ENCODE measurements at regions not wholly inside any gene's neighbourhood (a gene's known extent, or its start where the extent isn't known, plus 50 kb on each side); places are given as distances from the start of the nearest gene placed in this dataset.

DNA sequence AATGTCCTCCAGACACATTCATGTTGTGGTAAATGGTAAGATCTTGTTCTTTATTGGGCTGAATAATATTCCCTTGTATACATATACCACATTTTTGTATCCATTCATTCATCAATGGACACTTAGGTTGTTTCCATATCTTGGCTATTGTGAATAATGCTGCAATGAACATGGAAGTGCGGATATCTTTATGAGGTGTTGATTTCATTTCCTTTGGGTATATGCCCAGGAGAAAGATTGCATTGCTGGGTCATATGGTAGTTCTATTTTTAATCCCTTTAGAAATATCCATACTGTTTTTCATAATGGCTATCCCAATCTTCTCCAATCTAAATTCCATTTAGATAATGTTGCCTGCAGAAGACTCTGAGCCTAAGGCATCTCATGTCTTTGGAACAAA, 78.0 kb upstream of the TNC start (continued):
- TF ChIP-seq, protein P1, sequence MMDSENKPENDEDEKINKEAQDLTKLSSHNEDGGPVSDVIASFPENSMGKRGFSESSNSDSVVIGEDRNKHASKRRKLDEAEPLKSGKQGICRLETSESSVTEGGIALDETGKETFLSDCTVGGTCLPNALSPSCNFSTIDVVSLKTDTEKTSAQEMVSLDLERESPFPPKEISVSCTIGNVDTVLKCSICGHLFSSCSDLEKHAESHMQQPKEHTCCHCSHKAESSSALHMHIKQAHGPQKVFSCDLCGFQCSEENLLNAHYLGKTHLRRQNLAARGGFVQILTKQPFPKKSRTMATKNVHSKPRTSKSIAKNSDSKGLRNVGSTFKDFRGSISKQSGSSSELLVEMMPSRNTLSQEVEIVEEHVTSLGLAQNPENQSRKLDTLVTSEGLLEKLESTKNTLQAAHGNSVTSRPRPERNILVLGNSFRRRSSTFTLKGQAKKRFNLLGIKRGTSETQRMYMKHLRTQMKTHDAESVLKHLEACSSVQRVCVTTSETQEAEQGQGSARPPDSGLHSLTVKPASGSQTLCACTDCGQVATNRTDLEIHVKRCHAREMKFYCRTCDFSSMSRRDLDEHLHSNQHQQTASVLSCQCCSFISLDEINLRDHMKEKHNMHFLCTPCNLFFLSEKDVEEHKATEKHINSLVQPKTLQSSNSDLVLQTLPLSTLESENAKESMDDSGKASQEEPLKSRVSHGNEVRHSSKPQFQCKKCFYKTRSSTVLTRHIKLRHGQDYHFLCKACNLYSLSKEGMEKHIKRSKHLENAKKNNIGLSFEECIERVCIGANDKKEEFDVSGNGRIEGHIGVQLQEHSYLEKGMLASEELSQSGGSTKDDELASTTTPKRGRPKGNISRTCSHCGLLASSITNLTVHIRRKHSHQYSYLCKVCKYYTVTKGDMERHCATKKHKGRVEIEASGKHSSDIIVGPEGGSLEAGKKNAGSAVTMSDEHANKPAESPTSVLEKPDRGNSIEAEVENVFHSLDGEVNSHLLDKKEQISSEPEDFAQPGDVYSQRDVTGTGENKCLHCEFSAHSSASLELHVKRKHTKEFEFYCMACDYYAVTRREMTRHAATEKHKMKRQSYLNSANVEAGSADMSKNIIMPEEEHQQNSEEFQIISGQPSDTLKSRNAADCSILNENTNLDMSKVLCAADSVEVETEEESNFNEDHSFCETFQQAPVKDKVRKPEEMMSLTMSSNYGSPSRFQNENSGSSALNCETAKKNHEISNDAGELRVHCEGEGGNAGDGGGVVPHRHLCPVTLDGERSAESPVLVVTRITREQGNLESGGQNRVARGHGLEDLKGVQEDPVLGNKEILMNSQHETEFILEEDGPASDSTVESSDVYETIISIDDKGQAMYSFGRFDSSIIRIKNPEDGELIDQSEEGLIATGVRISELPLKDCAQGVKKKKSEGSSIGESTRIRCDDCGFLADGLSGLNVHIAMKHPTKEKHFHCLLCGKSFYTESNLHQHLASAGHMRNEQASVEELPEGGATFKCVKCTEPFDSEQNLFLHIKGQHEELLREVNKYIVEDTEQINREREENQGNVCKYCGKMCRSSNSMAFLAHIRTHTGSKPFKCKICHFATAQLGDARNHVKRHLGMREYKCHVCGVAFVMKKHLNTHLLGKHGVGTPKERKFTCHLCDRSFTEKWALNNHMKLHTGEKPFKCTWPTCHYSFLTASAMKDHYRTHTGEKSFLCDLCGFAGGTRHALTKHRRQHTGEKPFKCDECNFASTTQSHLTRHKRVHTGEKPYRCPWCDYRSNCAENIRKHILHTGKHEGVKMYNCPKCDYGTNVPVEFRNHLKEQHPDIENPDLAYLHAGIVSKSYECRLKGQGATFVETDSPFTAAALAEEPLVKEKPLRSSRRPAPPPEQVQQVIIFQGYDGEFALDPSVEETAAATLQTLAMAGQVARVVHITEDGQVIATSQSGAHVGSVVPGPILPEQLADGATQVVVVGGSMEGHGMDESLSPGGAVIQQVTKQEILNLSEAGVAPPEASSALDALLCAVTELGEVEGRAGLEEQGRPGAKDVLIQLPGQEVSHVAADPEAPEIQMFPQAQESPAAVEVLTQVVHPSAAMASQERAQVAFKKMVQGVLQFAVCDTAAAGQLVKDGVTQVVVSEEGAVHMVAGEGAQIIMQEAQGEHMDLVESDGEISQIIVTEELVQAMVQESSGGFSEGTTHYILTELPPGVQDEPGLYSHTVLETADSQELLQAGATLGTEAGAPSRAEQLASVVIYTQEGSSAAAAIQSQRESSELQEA (CRISPR knock-in tag; IDR thresholded peaks at IDR 0.05; ENCODE audit: not compliant biosample characterization) = no peak
- TF ChIP-seq TCF7L2 (IDR thresholded peaks at IDR 0.05; ENCODE audit: low read depth, low read length) (no peak), ZBTB43 (CRISPR knock-in tag; conservative IDR thresholded peaks at IDR 0.05) (no peak), ZNF431 (CRISPR knock-in tag; IDR thresholded peaks at IDR 0.05; ENCODE audit: borderline replicate concordance, low read depth) (no peak)
- TF ChIP-seq, protein P2, sequence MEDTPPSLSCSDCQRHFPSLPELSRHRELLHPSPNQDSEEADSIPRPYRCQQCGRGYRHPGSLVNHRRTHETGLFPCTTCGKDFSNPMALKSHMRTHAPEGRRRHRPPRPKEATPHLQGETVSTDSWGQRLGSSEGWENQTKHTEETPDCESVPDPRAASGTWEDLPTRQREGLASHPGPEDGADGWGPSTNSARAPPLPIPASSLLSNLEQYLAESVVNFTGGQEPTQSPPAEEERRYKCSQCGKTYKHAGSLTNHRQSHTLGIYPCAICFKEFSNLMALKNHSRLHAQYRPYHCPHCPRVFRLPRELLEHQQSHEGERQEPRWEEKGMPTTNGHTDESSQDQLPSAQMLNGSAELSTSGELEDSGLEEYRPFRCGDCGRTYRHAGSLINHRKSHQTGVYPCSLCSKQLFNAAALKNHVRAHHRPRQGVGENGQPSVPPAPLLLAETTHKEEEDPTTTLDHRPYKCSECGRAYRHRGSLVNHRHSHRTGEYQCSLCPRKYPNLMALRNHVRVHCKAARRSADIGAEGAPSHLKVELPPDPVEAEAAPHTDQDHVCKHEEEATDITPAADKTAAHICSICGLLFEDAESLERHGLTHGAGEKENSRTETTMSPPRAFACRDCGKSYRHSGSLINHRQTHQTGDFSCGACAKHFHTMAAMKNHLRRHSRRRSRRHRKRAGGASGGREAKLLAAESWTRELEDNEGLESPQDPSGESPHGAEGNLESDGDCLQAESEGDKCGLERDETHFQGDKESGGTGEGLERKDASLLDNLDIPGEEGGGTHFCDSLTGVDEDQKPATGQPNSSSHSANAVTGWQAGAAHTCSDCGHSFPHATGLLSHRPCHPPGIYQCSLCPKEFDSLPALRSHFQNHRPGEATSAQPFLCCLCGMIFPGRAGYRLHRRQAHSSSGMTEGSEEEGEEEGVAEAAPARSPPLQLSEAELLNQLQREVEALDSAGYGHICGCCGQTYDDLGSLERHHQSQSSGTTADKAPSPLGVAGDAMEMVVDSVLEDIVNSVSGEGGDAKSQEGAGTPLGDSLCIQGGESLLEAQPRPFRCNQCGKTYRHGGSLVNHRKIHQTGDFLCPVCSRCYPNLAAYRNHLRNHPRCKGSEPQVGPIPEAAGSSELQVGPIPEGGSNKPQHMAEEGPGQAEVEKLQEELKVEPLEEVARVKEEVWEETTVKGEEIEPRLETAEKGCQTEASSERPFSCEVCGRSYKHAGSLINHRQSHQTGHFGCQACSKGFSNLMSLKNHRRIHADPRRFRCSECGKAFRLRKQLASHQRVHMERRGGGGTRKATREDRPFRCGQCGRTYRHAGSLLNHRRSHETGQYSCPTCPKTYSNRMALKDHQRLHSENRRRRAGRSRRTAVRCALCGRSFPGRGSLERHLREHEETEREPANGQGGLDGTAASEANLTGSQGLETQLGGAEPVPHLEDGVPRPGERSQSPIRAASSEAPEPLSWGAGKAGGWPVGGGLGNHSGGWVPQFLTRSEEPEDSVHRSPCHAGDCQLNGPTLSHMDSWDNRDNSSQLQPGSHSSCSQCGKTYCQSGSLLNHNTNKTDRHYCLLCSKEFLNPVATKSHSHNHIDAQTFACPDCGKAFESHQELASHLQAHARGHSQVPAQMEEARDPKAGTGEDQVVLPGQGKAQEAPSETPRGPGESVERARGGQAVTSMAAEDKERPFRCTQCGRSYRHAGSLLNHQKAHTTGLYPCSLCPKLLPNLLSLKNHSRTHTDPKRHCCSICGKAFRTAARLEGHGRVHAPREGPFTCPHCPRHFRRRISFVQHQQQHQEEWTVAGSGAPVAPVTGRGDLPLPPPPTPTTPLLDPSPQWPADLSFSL (CRISPR knock-in tag; IDR thresholded peaks at IDR 0.05) = no peak
